ENCODE measurements at regions not wholly inside any gene's neighbourhood (a gene's known extent, or its start where the extent isn't known, plus 50 kb on each side); places are given as distances from the start of the nearest gene placed in this dataset.

DNA sequence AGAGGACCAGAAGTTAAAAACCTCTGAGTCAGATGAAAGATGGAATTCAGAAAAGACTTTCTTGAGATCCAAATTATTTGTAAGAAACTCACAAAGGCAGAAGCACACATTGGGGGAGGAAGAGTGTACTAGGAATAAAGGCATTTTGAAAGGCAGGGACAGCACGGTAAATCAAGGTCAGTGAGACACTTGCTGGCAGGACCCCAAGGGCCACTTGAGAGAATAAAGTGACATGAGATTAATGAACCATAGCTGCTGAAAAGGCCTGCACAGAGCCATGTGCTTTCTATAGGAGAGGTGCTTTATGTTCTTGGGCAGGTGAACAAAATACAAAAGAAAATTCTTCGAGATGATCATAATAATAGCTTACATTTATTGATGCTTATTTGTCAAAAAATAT, 929.9 kb upstream of the MBL2 start:
- TF ChIP-seq, protein P1, sequence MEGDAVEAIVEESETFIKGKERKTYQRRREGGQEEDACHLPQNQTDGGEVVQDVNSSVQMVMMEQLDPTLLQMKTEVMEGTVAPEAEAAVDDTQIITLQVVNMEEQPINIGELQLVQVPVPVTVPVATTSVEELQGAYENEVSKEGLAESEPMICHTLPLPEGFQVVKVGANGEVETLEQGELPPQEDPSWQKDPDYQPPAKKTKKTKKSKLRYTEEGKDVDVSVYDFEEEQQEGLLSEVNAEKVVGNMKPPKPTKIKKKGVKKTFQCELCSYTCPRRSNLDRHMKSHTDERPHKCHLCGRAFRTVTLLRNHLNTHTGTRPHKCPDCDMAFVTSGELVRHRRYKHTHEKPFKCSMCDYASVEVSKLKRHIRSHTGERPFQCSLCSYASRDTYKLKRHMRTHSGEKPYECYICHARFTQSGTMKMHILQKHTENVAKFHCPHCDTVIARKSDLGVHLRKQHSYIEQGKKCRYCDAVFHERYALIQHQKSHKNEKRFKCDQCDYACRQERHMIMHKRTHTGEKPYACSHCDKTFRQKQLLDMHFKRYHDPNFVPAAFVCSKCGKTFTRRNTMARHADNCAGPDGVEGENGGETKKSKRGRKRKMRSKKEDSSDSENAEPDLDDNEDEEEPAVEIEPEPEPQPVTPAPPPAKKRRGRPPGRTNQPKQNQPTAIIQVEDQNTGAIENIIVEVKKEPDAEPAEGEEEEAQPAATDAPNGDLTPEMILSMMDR (IDR thresholded peaks at IDR 0.05): no peak
- no peak for TF ChIP-seq EZH2 (IDR thresholded peaks at IDR 0.05; ENCODE audit: borderline replicate concordance, insufficient read depth, low read depth, low read length, poor library complexity, severe bottlenecking)

Measured in B cell (primary cell).